Right kidney (tissue), 1 donor: ENCODE measurements at regions not wholly inside any gene's neighbourhood (a gene's known extent, or its start where the extent isn't known, plus 50 kb on each side); places are given as distances from the start of the nearest gene placed in this dataset.

Experiments
- DNase-seq: peaks from one replicate; pipeline ENCODE4 v3.0.0-alpha.2; 2016

DNA sequence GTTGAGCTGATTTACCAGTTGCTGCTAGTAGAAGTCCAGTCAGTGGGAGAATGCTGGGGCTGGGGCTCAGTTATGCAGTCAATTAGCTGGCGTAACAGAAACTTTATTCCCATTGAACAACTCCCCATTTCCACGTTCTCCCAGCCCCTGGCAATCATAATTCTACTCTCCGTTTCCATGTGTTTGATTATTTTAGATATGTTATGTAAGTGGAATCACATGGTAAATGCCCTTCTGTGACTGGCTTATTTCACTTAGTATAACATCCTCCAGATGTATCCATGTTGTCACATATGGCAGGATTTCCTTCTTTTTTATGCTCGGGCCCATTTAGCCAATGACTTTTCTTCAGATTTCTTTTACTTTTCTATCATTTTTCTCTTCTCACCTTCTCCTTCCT lies 61.1 kb upstream of the EXOC4 start:
- DNase-seq, result no peak

DNA sequence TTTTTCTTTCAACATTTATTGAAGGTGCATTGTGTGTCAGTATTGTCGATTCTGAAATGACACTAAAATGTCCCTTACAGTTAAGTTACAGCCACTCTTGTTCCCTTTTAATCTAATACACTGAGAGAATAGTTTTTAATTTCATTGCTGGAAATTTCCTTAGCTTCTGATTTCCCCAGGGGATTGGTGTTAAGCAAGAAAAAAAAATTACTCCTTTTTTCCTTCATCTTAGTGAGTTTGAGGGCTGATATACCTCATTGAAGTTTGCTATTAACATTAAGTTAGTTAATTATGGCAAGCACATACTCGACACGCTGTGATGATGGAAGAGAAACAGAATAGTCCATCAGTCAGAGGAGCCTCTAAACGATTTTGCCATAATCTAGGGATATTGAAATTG lies 57.0 kb upstream of the EXOC4 start:
- no peak for DNase-seq

- no peak for DNase-seq
Measured at GRCh38 chr7:133196856-133197612, 55.8 kb upstream of the EXOC4 start.

GRCh38 chr7:133197972-133198544 lies 54.8 kb upstream of the EXOC4 start:
- no peak for DNase-seq

- DNase-seq, result no peak
Measured at GRCh38 chr7:133199831-133200230, 53.0 kb upstream of the EXOC4 start.

- no peak for DNase-seq
Measured at GRCh38 chr7:133201470-133201869, 51.4 kb upstream of the EXOC4 start.

- DNase-seq, result no peak
Measured at GRCh38 chr7:133202942-133203341, 49.9 kb upstream of the EXOC4 start.
